ENCODE measurements at regions not wholly inside any gene's neighbourhood (a gene's known extent, or its start where the extent isn't known, plus 50 kb on each side); places are given as distances from the start of the nearest gene placed in this dataset.

- Mint-ChIP-seq H3K36me3 (no peaks in the 10 kb centered on the region), H3K27me3 (ENCODE audit: low read depth) (no peaks in the 10 kb centered on the region), H3K9me3 (peaks cover 3% of the 10 kb centered on the region), H3K4me1 (peaks cover 5% of the 10 kb centered on the region), H3K27ac (no peak overlapping the region), H3K4me3 (no peak overlapping the region)
- TF ChIP-seq CTCF (IDR thresholded peaks at IDR 0.05; ENCODE audit: unreplicated experiment): no peak
- no peak for DNase-seq (ENCODE audit: low spot score in 2 of 2, unreplicated experiment in 2 of 2)
Observed at GRCh38 chr5:125032286-125032685, 285.8 kb upstream of the ZNF608 start.

- H3K27me3 Mint-ChIP-seq (ENCODE audit: low read depth): no peaks in the 10 kb centered on the region
- peaks cover 2% of the 10 kb centered on the region for H3K4me1 Mint-ChIP-seq
- no peak for TF ChIP-seq CTCF (IDR thresholded peaks at IDR 0.05; ENCODE audit: unreplicated experiment)
- H3K4me3 Mint-ChIP-seq: no peak overlapping the region
- H3K36me3 Mint-ChIP-seq: no peaks in the 10 kb centered on the region
- H3K9me3 Mint-ChIP-seq: no peaks in the 10 kb centered on the region
- DNase-seq (ENCODE audit: low spot score in 2 of 2, unreplicated experiment in 2 of 2): no peak
- no peak overlapping the region for H3K27ac Mint-ChIP-seq
Observed at GRCh38 chr5:125033602-125034001, 287.2 kb upstream of the ZNF608 start.

- Mint-ChIP-seq H3K9me3 (no peaks in the 10 kb centered on the region), H3K36me3 (no peaks in the 10 kb centered on the region), H3K4me1 (peaks cover 2% of the 10 kb centered on the region), H3K27ac (no peak overlapping the region), H3K4me3 (no peak overlapping the region), H3K27me3 (ENCODE audit: low read depth) (no peaks in the 10 kb centered on the region)
- DNase-seq (ENCODE audit: low spot score in 2 of 2, unreplicated experiment in 2 of 2): no peak
- TF ChIP-seq CTCF (IDR thresholded peaks at IDR 0.05; ENCODE audit: unreplicated experiment): no peak
Observed at GRCh38 chr5:125034331-125034730, 287.9 kb upstream of the ZNF608 start.

GRCh38 chr5:125036494-125036893, 290.1 kb upstream of the ZNF608 start:
- H3K36me3 Mint-ChIP-seq: no peaks in the 10 kb centered on the region
- no peak for TF ChIP-seq CTCF (IDR thresholded peaks at IDR 0.05; ENCODE audit: unreplicated experiment)
- no peak overlapping the region for H3K27ac Mint-ChIP-seq
- H3K4me3 Mint-ChIP-seq: no peak overlapping the region
- no peaks in the 10 kb centered on the region for H3K9me3 Mint-ChIP-seq
- no peaks in the 10 kb centered on the region for H3K27me3 Mint-ChIP-seq (ENCODE audit: low read depth)
- peaks cover 4% of the 10 kb centered on the region for H3K4me1 Mint-ChIP-seq
- DNase-seq (ENCODE audit: low spot score in 2 of 2, unreplicated experiment in 2 of 2): no peak

GRCh38 chr5:125037020-125037419, 290.6 kb upstream of the ZNF608 start:
- H3K27me3 Mint-ChIP-seq (ENCODE audit: low read depth): no peaks in the 10 kb centered on the region
- no peak overlapping the region for H3K27ac Mint-ChIP-seq
- no peak for DNase-seq (ENCODE audit: low spot score in 2 of 2, unreplicated experiment in 2 of 2)
- H3K4me1 Mint-ChIP-seq: peaks cover 9% of the 10 kb centered on the region
- no peak for TF ChIP-seq CTCF (IDR thresholded peaks at IDR 0.05; ENCODE audit: unreplicated experiment)
- no peaks in the 10 kb centered on the region for H3K9me3 Mint-ChIP-seq
- H3K4me3 Mint-ChIP-seq: no peak overlapping the region
- H3K36me3 Mint-ChIP-seq: no peaks in the 10 kb centered on the region

- no peak for TF ChIP-seq CTCF (IDR thresholded peaks at IDR 0.05; ENCODE audit: unreplicated experiment)
- DNase-seq (ENCODE audit: low spot score in 2 of 2, unreplicated experiment in 2 of 2): no peak
- no peaks in the 10 kb centered on the region for H3K9me3 Mint-ChIP-seq
- no peaks in the 10 kb centered on the region for H3K36me3 Mint-ChIP-seq
- H3K4me3 Mint-ChIP-seq: no peak overlapping the region
- H3K27ac Mint-ChIP-seq: no peak overlapping the region
- H3K4me1 Mint-ChIP-seq: peaks cover 13% of the 10 kb centered on the region
- no peaks in the 10 kb centered on the region for H3K27me3 Mint-ChIP-seq (ENCODE audit: low read depth)
Observed at GRCh38 chr5:125037530-125037929, 291.1 kb upstream of the ZNF608 start.
